ENCODE measurements at regions not wholly inside any gene's neighbourhood (a gene's known extent, or its start where the extent isn't known, plus 50 kb on each side); places are given as distances from the start of the nearest gene placed in this dataset.
"Not testable (repeated sequence)": the region's sequence is repeated elsewhere in the genome, so short reads cannot be mapped to it uniquely, and the experiment has no call there.

DNA sequence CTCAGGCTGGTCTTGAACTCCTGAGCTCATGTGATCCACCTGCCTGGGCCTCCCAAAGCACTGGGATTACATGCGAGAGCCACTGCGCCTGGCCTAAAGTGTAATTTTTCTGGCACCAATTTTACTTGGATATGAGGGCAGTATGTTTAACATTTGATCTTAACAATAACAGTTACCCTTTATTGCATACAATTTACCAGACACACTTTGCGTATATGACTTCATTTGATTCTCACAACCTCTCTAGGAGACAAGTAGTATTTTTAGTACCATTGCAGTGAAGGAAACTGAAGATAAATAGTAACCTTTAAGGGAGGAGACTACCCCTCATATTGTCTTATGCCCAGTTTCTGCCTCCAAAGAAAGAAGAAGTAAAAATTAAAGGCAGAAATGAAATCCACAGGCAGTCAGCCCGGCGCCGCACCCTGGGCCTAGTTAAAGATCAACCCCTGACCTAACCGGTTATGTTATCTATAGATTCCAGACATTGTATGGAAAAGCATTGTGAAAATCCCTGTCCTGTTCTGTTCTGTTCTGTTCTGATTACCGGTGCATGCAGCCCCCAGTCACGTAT, 54.0 kb downstream of the CYP26A1 start:
- DNase-seq: not testable (repeated sequence)

DNA sequence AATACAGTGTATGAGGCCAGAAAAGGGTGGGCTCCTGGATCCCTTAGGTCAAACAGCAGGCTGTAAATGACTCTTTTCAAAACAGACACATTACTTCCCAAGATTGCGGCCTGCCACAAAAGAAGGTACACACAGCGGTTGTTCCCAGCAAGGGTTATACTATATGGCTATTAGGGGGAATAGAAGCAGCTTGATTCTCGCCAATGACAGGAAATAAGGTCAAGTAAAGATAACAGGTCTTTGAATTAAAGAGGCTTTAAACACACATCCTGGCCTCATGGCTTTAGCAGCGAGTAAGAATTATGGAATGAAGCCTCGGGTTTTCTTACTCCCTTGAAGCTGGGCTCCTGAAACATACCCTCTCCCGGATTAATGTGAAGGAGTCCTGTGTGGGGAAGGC, 58.3 kb downstream of the CYP26A1 start:
- no peak for DNase-seq

DNA sequence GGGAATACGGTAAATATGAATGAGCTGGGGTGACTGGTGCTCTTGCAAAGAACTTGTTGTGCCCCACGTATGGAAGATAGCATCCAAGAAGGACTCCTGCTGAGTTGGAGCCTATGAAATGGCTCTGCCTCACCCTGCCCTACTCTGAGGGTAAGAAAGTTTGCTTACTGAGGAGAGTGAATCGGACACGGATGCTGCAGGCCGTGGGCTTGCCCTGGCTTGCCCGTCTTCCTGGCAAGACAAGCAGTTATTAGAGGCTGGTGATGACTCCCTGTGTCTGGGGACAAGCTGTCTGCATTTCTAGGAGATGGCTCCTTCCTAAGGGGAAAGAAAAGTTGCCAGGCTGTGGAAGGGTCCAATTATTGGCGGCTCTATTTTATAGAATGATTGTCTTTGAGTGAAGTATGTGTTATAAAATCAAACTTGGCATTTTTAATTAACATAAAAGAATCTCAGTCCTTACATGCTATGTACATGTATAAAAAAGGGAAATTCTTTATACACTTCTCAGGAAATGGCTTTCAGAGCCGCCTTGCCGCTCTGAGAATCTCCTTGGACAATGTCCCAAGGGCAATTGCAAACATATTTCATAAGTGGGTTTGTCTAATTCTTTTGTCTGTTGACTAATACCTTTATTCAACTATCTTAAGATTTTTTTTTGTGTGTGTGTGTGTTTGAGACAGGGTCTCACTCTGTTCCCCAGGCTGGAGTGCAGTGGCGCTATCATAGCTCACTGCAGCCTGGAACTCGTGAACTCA, 64.6 kb downstream of the CYP26A1 start:
- no peak for DNase-seq

DNA sequence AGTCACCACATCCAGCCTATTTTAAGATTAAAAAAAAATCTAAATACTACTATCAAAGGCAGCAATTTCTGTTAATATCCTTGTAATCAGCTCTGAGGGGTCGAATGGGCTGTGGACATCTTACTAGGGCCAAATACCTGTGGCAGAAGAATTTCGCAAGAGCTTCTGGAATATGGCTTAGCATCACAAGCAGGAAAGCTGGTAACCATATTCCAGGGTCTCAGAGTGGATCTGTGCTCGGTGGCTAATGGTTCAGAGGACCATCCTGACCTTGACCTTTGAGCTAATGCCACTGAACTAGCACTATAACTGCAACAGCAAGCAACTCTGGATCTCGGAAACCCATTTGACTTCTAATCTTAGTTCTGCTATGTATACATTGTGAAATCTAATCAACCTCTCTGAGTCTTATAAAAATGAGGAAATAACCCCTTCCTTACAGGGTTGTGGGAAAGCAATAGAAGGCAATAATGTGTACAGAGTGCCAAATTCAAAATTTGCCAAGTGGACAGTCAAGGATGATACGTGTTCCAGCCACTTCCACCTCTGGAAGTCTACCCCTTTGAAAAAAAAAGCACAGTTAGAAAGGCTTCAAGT, 65.5 kb downstream of the CYP26A1 start:
- DNase-seq: peak; percentile 84

DNA sequence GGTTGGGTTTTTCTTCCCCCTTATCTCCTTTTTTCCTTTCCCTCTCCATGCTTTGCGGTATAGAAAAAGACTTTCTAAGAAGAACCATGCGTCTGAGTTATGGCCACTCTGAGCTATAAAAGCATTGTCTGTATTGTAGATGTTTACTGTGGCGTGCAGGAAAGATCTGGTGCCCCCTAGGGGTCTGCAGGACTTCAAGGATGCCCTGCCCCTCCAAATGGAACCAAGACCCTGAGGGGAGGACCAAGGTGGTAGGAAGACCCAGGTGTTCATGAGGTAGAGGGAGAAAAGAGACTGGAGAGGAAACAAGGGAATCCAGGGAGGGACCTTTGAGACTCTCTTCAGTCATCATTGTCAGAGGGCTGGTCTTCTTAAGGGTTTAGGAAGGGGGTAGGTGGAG, 68.8 kb downstream of the CYP26A1 start:
- DNase-seq: no peak

DNA sequence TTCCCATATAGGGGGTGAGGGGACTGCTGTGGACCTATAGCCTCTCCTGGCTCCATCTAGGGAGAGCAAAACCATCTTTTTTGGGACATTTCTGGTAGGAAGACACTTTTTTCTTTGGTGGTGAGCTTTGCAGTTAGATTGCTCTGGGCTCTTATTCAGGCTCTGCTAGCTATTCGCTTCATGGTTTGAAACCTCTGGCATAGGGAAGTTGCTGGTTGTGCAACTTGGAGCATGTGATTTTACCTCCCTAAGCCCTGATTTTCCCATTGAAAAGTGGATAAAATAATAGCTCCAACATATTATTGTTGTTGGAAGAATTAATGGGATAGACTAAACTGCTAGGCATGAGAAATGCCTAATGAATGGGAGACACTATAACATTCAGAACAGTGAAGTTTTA, 69.6 kb downstream of the CYP26A1 start:
- peak; percentile 47 for DNase-seq

DNA sequence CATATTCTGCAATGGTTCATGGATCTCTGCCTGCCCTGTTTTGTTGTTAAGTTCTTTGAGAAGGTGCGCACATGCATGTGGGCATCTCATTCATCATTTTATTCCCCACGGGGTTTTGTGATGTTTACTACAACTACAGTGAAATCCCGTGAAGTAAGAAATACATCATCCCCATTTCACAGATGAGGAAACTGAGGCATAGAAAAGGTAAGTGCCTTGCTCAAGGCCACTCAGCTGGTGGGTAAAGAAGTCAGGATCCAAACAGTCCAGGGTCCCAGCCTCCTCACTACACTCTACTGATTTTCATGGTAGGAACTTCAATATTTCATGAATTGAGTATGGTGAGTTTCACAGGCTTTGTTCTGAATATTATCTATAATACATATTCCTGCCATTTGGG, 72.6 kb downstream of the CYP26A1 start:
- DNase-seq: no peak

DNA sequence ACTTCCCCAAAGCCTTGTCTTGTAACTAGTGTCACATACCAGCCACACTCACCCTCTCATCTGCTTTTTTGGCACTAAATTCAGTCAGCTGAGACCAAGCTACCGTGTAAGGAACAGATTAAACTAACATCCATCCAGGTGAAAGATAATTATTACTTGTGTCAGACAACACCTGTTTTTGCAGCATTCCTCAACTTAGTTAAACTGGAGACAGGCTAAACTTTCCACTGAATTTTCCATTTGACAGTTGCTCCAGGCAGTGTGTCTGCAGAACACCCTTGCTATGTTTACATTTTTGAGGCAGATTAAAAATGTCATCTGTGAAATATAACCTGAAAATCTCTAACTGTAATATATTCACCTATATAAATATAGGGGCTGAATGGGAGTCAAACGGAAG, 73.6 kb downstream of the CYP26A1 start:
- no peak for DNase-seq

DNA sequence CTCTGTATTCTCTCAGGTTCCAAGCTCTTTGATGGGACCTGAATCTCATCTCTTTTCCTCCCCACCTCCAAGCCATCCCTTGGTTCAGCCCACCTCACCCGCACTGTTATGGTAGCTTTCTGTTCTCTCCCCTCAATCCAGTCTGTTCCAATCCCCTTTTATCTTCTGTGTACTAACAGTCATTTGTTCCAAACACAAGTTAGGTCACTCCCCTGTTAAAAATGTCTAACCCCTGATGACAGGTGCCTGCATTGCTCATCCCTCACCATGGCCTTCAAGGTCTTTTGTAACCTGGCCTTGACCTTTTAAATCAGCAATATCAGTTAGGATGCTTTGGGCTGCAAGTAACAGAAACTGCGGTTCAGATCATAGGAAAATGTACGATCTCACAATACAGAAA, 74.8 kb downstream of the CYP26A1 start:
- no peak for DNase-seq

DNA sequence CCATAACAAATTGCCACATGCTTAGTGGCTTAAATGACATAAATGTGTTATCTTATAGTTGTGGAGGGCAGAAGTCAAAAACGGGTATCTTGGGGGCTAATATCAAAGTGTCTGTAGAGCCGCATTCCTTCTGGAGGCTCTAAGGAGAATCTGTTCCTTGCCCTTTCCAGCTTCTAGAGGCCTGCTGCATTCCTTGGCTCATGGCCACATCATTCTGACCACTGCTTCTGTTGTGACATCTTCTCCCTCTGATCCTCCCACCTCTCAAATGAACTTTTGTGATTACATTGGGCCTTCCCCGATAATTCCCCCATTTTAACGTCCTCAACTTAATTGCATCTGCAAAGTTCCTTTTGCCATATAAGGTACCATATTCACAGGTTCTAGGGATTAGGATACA, 76.1 kb downstream of the CYP26A1 start:
- peak; percentile 15 for DNase-seq

DNA sequence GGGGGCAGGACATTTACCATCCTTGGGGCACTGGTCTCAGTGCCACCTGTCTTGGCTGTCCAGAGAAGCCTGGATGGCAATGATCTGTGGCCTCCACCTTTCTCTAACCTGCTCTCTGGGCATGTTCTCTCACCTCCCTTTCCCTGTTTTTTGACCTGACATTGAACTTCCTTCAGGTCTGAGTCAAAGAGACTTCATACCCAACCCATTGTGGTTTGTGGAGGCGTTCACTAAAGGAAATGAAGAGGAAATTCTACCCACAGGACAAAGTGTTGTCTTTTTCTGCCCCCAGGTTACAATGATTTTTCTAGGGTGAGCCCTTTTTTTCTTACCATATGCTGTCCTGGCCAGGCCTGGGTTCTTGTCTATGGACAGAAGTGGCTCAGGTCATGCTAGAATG, 76.6 kb downstream of the CYP26A1 start:
- peak; percentile 69 for DNase-seq

DNA sequence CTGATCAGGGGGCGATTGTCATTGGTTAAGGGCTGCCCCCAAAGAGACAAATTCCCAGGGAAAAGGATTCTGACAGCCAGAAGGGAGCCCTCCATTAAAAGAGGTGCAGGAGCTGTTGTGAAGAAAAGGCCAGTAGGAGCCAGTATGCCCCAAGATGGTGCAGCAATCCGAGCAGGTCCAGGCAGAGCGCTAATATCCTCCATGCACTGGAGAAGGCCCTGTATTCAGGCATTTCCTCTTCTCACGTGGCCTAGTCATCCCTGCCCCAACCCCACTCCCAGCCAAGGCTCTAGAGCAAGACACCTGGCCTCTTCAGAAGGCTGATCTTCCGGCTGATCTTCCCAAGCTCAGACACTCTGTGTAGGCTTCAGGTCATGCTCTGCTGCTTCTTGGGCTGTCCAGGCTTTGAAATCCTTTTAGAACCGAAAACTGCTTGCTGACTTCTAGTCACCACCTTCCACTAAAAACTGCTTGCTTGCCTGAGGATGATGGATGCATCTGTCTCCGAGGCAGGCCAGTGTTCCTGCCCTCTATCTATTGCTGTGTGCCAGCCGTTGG, 77.4 kb downstream of the CYP26A1 start:
- no peak for DNase-seq

DNA sequence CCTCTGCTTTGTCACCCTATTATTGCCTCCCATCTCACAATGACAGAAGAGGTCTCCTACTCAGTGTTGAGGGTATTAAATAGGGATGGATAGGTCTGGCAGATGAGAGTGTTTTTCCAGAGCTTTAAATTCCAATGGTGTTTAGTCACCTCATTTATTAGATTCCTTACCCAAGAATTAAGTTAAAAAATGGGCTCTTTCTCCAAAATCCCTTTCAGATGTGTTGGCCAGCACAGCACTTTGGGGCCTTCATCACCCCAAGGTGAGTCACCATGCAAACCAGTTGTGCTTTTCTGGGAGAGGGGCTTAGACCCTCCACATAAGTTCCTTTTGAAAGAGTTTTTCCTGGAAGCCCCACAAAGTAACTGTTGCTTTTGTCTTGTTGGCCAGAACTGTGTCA, 78.4 kb downstream of the CYP26A1 start:
- no peak for DNase-seq

DNA sequence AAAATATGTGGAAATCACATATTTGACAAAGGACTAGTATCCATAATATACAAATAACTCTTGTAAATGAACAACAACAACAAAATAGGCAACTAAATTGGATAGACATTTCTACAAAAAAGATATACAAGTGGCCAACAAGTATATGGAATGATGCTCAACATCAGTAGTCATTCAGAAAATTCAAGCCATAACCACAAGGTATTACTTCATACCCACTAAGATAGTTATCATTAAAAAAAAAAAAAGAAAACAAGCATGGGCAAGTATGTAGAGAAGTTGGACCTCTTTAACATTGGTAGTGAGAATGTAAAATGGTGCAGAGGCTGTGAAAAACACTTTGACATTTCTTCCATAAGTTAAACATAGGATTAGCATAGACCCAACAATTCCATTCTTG, 80.8 kb downstream of the CYP26A1 start:
- DNase-seq: no peak

DNA sequence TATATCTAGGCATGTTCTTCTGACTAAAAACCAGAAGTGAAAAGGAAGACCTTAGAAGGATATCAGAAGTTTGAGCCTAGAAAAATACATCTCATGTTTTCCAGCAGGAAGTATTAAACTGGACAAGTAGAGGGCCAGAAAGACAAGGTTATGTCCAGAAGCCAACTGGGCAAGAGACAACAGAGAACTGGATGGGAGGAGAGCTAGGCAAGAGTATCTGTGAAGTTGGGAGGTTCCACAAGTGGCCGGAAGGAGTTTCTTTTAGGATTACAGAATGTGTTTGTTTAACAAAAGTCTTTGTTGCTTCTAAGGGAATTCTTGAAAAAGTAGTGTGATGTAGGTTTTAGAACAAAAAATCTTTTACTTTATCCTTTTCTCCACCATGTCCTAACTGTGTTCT, 86.4 kb downstream of the CYP26A1 start:
- DNase-seq: no peak

DNA sequence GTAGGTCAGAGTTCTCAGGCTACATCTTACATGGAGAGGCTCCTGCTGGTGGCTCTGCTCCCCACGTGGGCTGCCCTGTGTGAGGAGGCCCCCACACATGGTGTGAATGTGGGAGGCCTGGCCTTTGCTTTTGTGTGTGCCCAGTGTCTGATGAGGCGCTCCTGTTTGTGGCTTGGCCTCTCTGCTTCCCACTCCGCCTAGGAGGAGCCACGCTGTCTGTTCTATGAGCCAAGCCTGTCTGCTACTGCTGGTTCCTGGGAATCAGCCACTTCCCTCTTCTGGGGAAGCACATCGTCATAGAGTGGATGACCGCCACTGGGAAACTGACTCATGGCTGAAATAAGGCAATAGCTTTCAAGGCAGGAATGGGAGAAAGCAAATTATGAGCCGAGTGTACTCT, 87.1 kb downstream of the CYP26A1 start:
- DNase-seq: peak; percentile 98

DNA sequence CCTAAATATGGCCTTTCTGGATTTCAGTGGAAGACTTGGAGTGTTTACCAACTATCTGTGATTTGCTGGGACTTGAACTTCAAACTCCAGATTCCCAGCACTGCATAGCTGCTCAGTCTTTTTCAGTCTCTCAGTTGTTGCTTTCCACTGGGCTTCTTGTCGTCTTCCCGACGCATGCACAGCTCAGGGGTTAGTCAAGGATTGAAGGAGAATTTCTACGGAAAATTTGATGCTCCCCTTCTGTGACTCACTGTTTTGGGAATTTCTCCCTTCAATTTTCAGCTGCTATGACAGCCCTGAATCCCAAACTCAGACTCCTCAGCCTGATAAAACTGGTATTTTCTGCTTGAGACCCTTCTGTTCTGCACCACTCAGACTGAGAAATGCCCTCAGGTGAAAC, 91.7 kb downstream of the CYP26A1 start:
- no peak for DNase-seq

DNA sequence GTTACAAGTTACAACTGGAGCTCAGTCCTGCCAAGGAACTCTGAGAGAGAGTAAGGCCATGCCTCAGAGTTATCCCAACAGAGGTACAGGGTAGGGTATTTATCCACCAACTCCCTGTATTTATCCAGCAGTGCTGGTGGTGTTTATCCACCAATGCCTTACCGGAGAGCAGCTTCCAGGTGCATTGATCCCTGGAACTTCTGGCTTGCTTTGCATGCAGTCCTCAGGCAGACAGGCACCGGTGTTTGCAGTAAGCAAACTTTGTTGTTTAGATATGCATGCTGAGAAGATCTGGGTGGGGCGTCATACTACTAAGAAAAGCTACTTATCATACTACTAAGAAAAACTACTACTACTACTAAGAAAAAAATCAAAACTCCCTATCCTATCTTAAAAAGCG, 92.4 kb downstream of the CYP26A1 start:
- no peak for DNase-seq

DNA sequence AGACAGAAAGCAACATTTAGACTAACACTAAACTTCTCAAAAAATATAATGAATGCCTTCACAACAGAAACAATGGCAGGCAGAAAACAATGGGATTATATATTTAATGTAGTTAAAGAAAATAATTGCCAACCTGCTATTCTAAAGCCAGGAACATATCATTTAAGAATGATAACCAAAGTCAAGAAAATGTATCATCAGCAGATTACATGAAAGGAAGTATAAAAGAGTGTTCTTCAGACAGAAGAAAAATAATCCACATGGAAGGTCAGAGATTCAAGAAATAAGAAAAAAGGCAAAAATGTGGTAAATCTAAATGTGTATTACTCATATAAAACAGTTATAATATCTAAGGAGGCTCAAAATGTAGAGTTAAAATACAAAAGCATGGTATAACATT, 98.1 kb downstream of the CYP26A1 start:
- DNase-seq: no peak

DNA sequence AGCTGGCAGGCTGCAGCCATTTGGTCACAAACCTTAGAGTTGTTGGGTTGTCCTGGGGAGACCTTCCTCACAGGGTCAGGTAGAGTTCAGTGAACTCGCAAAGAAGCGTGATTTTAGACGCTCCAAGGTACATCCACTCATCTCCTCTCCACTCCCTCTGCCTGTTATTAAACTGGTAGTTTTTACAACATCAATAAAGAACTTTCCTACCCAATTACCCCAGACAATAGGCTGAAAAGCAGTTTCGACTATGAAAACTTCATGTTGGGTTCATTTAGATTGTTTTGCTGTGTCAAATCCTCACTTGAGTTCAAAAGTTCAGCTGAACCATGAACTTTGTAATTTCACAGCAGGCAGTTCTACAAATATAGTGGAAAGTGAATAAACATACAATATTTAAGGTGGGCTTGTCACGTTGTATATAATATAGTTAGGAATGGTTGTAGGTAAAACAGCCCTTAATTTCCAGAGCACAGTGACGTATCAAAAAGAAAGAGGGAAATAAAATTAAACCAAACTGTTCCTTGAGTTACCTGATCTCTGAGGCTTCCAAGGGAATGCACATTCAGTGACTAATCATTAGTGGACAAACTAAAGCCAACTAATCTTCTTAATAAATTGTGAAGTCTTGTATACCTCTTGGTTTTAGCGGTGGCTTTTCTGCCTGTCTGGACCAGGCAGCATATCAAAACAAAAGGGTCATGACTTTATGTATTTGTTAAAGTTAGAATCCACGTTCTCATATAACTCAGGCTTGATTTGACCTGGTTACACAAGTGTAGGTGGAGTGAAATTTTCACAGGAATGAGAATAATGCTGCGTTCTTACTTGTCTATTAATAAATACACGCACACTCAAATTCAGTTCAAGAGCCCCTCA, 100.5 kb downstream of the CYP26A1 start:
- no peak for DNase-seq

DNA sequence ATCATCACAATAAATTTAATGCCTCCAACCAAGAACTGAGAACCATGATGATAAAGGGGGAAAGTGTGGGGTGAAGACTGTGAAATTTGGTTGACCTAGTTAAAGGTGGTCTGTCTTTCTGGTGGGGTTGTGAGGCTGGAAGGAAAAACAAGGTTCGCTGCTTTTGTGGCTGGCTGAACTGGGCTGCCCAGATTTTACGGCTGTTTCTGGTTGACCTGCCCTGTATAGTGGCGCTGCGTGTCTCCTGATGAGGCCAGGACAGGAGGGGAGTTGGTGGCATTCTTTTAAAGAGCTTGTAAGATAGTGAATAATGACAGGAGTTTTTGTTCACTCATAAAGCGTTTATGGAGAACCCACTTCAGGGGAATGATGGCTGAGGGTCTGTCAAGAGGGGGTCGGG, 101.8 kb downstream of the CYP26A1 start:
- no peak for DNase-seq

DNA sequence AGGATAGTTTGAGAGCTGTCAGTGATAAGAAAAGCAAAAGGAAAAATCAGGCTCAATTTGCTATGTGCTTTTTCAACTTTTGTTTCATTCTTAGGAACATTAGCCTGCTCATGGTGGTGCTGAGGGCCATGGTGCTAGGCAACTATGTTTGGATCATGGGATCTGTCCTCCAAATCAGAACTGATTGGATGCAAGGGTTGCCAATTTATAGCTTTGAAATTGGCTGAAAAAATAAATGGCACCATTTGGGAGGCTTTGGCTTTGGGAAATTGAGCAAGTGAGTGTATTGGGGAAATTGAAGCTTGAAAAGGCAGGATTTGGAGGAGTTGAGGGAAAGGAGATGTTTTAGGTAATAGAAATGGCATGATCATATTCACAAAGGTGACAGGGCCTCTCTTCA, 103.8 kb downstream of the CYP26A1 start:
- no peak for DNase-seq

DNA sequence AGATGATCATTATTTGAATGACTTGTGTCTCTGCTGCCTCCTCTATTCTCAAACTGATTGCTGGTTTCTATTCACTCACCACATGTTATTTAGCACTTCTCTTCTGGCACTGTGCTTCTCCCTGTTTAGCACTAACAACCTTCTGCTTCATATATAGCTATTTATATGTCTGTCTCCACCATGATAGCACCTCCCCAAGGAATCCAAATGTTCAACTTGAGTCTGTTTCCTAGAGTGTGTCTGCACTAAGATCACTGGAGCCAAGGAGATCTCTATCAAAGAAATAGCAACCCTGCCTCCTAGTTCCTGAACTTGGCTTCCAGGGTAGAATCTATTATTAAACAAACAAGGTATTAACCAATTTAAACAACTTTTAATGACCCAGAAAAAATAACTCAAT, 104.5 kb downstream of the CYP26A1 start:
- DNase-seq: no peak

Measured in inflammatory macrophage treated with lipopolysaccharide for 4 hours (primary cell).